ENCODE measurements at regions not wholly inside any gene's neighbourhood (a gene's known extent, or its start where the extent isn't known, plus 50 kb on each side); places are given as distances from the start of the nearest gene placed in this dataset.
A peak's percentile ranks its signal among the peaks of the same experiment; 100 is the strongest.

DNA sequence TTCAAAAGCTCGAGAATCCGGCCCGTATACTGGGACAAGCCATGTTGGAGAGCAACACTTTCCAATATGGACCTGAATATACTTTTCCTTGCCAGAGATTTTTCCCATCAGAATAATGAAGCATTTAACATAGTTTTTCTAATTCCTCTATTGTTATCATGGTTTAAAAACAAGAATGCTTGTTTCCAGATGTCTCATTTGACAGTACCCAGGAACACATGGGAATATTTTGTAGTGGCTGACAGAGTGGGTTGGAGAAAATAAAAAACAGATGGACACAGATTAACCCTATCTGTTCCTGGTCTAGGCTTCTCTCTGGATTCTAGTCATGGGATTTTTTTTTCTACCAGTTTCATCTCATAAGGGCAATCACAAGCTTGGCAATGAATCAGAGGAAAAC lies 164.8 kb upstream of the CEP162 start:
- DNase-seq (ENCODE audit: low read depth in 1 of 2, low spot score in 2 of 2): no peak
- Histone ChIP-seq H3K4me1 (replicated peaks) (peaks cover 14% of the 10 kb centered on the region), H3K36me3 (no peaks in the 10 kb centered on the region), H3K9me3 (replicated peaks) (no peaks in the 10 kb centered on the region), H3K4me3 (no peak overlapping the region), H3K27ac (no peak overlapping the region), H3K27me3 (replicated peaks) (no peaks in the 10 kb centered on the region)

DNA sequence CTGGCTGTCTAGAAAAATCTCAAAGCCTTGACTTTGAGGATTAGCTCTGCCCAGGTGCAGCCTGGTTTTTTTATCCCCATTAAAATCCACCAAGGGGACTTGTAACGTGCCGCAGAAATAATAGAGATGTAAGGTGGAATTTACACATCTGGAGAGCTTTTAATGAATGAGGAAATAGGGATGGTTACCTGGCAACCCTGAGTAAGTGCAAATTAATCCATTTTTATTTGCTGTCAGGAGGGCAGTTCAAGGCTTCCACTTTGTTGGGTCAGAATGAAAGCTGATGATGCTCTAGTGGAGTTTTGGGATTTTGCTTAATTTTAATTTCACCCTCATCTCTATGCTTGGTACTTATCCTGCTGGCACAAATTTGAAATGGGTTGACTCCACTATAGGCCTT lies 163.4 kb upstream of the CEP162 start:
- H3K27ac ChIP-seq: no peak overlapping the region
- H3K36me3 ChIP-seq: no peaks in the 10 kb centered on the region
- H3K4me1 ChIP-seq (replicated peaks): peaks cover 14% of the 10 kb centered on the region
- H3K9me3 ChIP-seq (replicated peaks): peaks cover 5% of the 10 kb centered on the region; the same call in 1 of the 2 replicates
- no peaks in the 10 kb centered on the region for H3K27me3 ChIP-seq (replicated peaks)
- no peak overlapping the region for H3K4me3 ChIP-seq
- DNase-seq (ENCODE audit: low read depth in 1 of 2, low spot score in 2 of 2): no peak

- H3K9me3 ChIP-seq (replicated peaks): peaks cover 5% of the 10 kb centered on the region; the same call in 1 of the 2 replicates
- H3K36me3 ChIP-seq: no peaks in the 10 kb centered on the region
- peaks cover 14% of the 10 kb centered on the region for H3K4me1 ChIP-seq (replicated peaks)
- no peak overlapping the region for H3K27ac ChIP-seq
- DNase-seq (ENCODE audit: low read depth in 1 of 2, low spot score in 2 of 2): peak; percentile 41 to 42
- H3K27me3 ChIP-seq (replicated peaks): no peaks in the 10 kb centered on the region
- no peak overlapping the region for H3K4me3 ChIP-seq
Observed at GRCh38 chr6:84390334-84390733, 162.9 kb upstream of the CEP162 start.

GRCh38 chr6:84379142-84379541 lies 151.7 kb upstream of the CEP162 start:
- Histone ChIP-seq H3K27ac (no peak overlapping the region), H3K4me1 (replicated peaks) (no peaks in the 10 kb centered on the region), H3K9me3 (replicated peaks) (no peaks in the 10 kb centered on the region), H3K27me3 (replicated peaks) (no peaks in the 10 kb centered on the region), H3K36me3 (no peaks in the 10 kb centered on the region), H3K4me3 (no peak overlapping the region)
- no peak for DNase-seq (ENCODE audit: low read depth in 1 of 2, low spot score in 2 of 2)

- H3K4me1 ChIP-seq (replicated peaks): no peaks in the 10 kb centered on the region
- H3K36me3 ChIP-seq: no peaks in the 10 kb centered on the region
- H3K27me3 ChIP-seq (replicated peaks): no peaks in the 10 kb centered on the region
Observed at GRCh38 chr6:84372290-84372689, 144.8 kb upstream of the CEP162 start.

DNA sequence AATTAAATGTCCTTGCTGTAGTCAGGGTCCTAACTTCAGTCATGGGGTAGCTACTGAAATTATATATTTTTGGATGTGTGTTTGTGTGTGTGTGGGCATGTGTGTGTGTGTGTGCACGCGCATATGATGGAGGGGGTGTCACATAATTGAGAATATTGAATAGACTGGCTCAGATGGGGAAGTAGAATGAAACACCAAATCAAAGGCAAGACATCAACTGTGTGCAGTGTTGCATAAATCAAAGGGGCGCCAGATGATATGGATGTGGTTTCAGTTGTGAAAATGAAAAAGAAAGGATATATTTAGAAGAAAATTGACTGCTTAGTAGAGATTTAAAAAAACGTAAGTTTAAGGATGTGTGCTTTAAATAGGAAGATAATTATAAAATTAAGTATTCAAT lies 144.2 kb upstream of the CEP162 start:
- Histone ChIP-seq H3K4me3 (no peak overlapping the region), H3K36me3 (no peaks in the 10 kb centered on the region), H3K9me3 (replicated peaks) (no peaks in the 10 kb centered on the region), H3K4me1 (replicated peaks) (no peaks in the 10 kb centered on the region), H3K27ac (no peak overlapping the region), H3K27me3 (replicated peaks) (no peaks in the 10 kb centered on the region)
- no peak for DNase-seq (ENCODE audit: low read depth in 1 of 2, low spot score in 2 of 2)

More at GRCh38 chr6:84372290-84372689, 144.8 kb upstream of the CEP162 start:
- Histone ChIP-seq H3K27ac (no peak overlapping the region), H3K4me3 (no peak overlapping the region), H3K9me3 (replicated peaks) (no peaks in the 10 kb centered on the region)
- no peak for DNase-seq (ENCODE audit: low read depth in 1 of 2, low spot score in 2 of 2)

DNA sequence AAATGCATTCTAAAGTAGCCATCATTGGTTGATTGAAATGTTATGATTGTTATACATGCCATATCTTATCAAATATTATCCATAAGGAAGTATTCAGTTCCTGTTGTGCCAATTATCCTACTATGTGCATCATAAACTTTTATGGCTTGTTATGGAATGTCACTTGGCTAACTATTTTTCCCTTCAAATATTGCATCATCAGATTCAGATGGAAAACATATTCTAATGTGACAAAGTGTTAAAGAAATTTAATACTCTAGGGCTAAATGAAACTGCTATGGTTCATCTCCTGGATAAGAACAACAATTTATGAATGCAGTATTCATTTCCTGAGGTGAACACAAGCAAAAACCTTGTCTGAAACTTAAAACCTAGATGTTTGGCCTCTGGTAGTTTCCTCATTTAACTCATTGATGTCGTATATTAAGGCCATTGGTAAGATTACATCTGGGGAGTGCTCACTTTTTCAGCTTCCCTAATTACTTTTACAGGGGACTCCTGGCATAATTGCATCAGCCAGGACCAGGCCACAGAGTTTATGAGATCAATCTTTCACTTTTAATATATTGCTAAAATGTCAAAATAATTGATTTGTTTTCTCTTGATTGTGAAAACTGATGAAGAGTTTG lies 134.9 kb upstream of the CEP162 start:
- Histone ChIP-seq H3K4me3 (no peak overlapping the region), H3K27ac (no peak overlapping the region), H3K9me3 (replicated peaks) (no peaks in the 10 kb centered on the region), H3K27me3 (replicated peaks) (no peaks in the 10 kb centered on the region), H3K4me1 (replicated peaks) (peaks cover 23% of the 10 kb centered on the region), H3K36me3 (no peaks in the 10 kb centered on the region)
- DNase-seq (ENCODE audit: low read depth in 1 of 2, low spot score in 2 of 2): no peak

DNA sequence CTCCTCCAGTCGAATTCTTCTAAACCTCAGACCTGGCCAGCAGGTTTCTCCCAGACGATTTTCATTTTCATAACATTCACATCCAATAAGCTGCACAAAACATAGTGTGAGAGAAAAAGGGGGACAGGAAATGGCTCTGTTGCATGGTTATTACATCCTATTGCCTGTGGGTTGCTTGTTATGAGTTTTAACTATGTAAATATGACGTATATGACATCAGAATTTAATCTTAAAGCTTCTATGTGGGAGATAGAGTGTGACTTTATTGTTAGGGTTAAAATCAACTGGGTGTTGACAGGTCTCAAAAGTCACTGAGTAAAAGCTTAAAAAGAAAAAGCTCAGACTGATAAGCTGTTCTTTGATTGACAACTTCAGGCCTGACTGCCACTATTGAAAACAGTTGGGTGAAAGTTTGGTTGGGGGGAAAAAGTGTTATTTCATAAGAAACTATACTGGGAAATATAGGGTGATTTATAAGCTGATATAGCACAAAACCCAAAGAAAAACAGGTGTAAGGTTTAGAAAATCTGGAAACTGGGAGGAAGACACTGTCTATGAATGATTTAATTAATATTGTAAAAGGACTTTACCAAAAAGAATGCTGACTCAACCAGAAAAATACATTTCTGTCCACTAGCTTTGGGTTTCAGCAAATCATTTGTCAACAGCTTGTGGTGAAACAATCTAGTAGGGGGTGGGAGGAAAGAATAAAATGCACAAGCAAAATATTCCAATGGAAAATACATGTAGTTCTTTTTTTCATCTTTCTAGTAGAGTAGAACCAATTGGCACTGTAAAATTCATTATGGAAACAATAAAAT lies 134.1 kb upstream of the CEP162 start:
- H3K9me3 ChIP-seq (replicated peaks): no peaks in the 10 kb centered on the region
- H3K36me3 ChIP-seq: no peaks in the 10 kb centered on the region
- peaks cover 28% of the 10 kb centered on the region for H3K4me1 ChIP-seq (replicated peaks)
- H3K27ac ChIP-seq: no peak overlapping the region
- DNase-seq (ENCODE audit: low read depth in 1 of 2, low spot score in 2 of 2): no peak
- no peak overlapping the region for H3K4me3 ChIP-seq
- no peaks in the 10 kb centered on the region for H3K27me3 ChIP-seq (replicated peaks)

- peaks cover 33% of the 10 kb centered on the region for H3K4me1 ChIP-seq (replicated peaks)
- no peak overlapping the region for H3K27ac ChIP-seq
- no peak overlapping the region for H3K4me3 ChIP-seq
- DNase-seq (ENCODE audit: low read depth in 1 of 2, low spot score in 2 of 2): no peak
- H3K27me3 ChIP-seq (replicated peaks): no peaks in the 10 kb centered on the region
- H3K36me3 ChIP-seq: no peaks in the 10 kb centered on the region
- no peaks in the 10 kb centered on the region for H3K9me3 ChIP-seq (replicated peaks)
Observed at GRCh38 chr6:84360039-84360438, 132.6 kb upstream of the CEP162 start.

DNA sequence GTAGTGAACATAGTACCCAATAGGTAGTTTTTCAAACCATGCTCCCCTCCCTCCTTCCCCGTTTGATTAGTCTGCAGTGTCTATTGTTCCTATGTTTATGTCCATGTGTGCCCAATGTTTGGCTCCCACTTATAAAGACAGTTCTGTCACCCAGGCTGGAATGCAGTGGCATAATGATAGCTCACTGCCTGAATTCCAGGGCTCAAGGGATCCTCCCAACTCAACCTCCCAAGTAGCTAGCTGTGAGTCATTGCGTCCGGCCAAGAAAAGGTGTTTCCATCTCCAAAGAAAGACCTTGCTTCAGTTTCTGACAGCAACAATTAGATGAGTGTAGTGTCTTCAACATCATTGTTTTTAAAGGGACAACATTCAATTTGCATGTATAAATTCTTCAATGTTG lies 131.1 kb upstream of the CEP162 start:
- no peaks in the 10 kb centered on the region for H3K27me3 ChIP-seq (replicated peaks)
- H3K4me3 ChIP-seq: no peak overlapping the region
- peak overlapping the region; percentile 40 for H3K27ac ChIP-seq
- peaks cover 46% of the 10 kb centered on the region for H3K4me1 ChIP-seq (replicated peaks)
- no peaks in the 10 kb centered on the region for H3K9me3 ChIP-seq (replicated peaks)
- H3K36me3 ChIP-seq: no peaks in the 10 kb centered on the region
- DNase-seq (ENCODE audit: low read depth in 1 of 2, low spot score in 2 of 2): peak; percentile 86 to 93

GRCh38 chr6:84357631-84358030 lies 130.2 kb upstream of the CEP162 start:
- no peaks in the 10 kb centered on the region for H3K36me3 ChIP-seq
- no peaks in the 10 kb centered on the region for H3K27me3 ChIP-seq (replicated peaks)
- DNase-seq (ENCODE audit: low read depth in 1 of 2, low spot score in 2 of 2): no peak
- H3K4me3 ChIP-seq: no peak overlapping the region
- H3K4me1 ChIP-seq (replicated peaks): peaks cover 54% of the 10 kb centered on the region
- no peak overlapping the region for H3K27ac ChIP-seq
- no peaks in the 10 kb centered on the region for H3K9me3 ChIP-seq (replicated peaks)

DNA sequence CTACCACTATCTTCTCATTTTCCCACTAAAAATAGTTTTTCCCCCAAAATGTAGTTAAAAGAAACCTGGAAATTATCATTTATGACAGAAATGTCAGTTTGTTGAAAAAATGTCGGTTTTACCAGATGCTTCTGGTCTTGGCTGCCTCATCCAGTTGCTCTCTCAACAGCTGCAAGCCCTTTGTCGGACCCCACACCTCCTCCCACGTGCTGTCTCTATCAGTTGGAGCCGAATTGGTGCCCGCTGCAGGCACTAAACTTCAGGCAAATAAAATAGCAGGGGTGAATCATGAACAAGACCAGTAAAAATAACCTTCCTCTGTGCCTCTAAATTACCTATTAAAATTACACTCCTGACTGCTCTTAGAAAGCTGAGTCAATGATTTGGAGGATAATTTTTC lies 129.5 kb upstream of the CEP162 start:
- H3K36me3 ChIP-seq: no peaks in the 10 kb centered on the region
- H3K4me3 ChIP-seq: no peak overlapping the region
- no peaks in the 10 kb centered on the region for H3K27me3 ChIP-seq (replicated peaks)
- H3K4me1 ChIP-seq (replicated peaks): peaks cover 56% of the 10 kb centered on the region
- DNase-seq (ENCODE audit: low read depth in 1 of 2, low spot score in 2 of 2): no peak
- H3K27ac ChIP-seq: no peak overlapping the region
- no peaks in the 10 kb centered on the region for H3K9me3 ChIP-seq (replicated peaks)

DNA sequence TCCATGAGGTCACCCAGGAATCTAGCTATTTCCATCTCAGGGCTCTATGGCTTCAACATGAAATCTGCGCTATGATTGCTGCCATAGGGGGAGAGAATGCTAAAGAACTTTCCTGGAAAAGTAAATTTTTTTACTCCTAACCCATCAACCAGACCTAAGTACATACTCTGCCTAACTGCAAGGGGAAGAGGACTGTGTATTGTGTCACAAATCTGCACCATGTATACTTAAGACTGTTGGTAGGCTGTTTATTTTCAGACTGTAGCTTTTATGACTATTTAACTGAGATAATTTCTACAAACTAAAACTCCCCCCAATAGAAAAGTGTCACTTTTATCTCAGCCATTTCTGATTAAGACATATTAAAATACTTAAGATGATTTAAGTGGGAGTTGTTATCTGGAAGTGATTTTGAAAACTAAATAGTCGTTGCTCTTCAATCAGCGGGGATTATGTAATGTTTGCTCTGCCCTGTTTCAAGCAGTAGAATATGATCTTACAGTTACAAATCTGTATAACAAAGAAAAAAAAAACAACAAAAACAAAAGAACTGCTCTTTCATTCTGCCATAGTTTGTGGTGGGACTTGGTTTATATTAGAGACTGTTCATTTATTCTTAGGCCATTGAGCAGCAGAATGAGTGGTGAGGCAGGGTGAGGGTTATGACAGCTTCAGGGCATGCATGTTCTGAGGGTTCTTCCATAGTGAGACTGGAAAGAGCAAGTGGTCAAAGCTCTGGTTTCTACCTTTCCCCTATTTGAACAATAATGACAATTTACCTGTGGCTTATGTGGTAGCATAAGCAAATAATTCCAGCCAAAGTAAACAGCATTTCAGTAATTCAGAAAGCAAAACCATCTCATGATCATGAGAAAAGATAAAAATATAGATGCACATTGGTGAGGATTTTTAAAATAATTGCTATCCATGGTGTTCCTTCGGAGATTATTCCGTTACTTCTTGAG lies 126.3 kb upstream of the CEP162 start:
- no peaks in the 10 kb centered on the region for H3K9me3 ChIP-seq (replicated peaks)
- H3K27me3 ChIP-seq (replicated peaks): no peaks in the 10 kb centered on the region
- H3K4me1 ChIP-seq (replicated peaks): peaks cover 47% of the 10 kb centered on the region
- peak overlapping the region; percentile 23 for H3K27ac ChIP-seq
- DNase-seq (ENCODE audit: low read depth in 1 of 2, low spot score in 2 of 2): peak in 1 of 2 experiments; percentile 68
- no peaks in the 10 kb centered on the region for H3K36me3 ChIP-seq
- H3K4me3 ChIP-seq: no peak overlapping the region
